GM19467 (cell line): ENCODE measurements at regions not wholly inside any gene's neighbourhood (a gene's known extent, or its start where the extent isn't known, plus 50 kb on each side); places are given as distances from the start of the nearest gene placed in this dataset.

Experiments
- ATAC-seq: cut with Tn5 transposase; IDR thresholded peaks from one replicate; pipeline ENCODE4 v1.9.1; 2021; ENCODE audit warnings: mild to moderate bottlenecking, moderate library complexity; ENCODE audit not compliant: unreplicated experiment

- no peak for ATAC-seq
Observed at GRCh38 chr1:199665371-199665770, 362.1 kb upstream of the NR5A2 start.

GRCh38 chr1:199667089-199667488 lies 360.4 kb upstream of the NR5A2 start:
- ATAC-seq = no peak

- no peak for ATAC-seq
Observed at GRCh38 chr1:199669916-199670315, 357.6 kb upstream of the NR5A2 start.

GRCh38 chr1:199671684-199672083 lies 355.8 kb upstream of the NR5A2 start:
- ATAC-seq = no peak

GRCh38 chr1:199675937-199676336 lies 351.6 kb upstream of the NR5A2 start:
- ATAC-seq = no peak

- ATAC-seq = no peak
Observed at GRCh38 chr1:199678771-199679170, 348.7 kb upstream of the NR5A2 start.

GRCh38 chr1:199682081-199682480 lies 345.4 kb upstream of the NR5A2 start:
- ATAC-seq = no peak

GRCh38 chr1:199684686-199685273 lies 342.7 kb upstream of the NR5A2 start:
- peak; percentile 75 for ATAC-seq

- no peak for ATAC-seq
Observed at GRCh38 chr1:199685369-199685768, 342.1 kb upstream of the NR5A2 start.

GRCh38 chr1:199687321-199687720 lies 340.2 kb upstream of the NR5A2 start:
- no peak for ATAC-seq

GRCh38 chr1:199688133-199688676 lies 339.3 kb upstream of the NR5A2 start:
- no peak for ATAC-seq

- ATAC-seq = no peak
Observed at GRCh38 chr1:199688774-199689173, 338.7 kb upstream of the NR5A2 start.

GRCh38 chr1:199690496-199690895 lies 337.0 kb upstream of the NR5A2 start:
- no peak for ATAC-seq

- no peak for ATAC-seq
Observed at GRCh38 chr1:199691540-199691939, 336.0 kb upstream of the NR5A2 start.

- ATAC-seq = no peak
Observed at GRCh38 chr1:199693724-199694123, 333.8 kb upstream of the NR5A2 start.

GRCh38 chr1:199696225-199696624 lies 331.3 kb upstream of the NR5A2 start:
- ATAC-seq = no peak

- ATAC-seq = no peak
Observed at GRCh38 chr1:199698222-199698621, 329.3 kb upstream of the NR5A2 start.

- ATAC-seq = no peak
Observed at GRCh38 chr1:199700551-199700950, 327.0 kb upstream of the NR5A2 start.

GRCh38 chr1:199701726-199702125 lies 325.8 kb upstream of the NR5A2 start:
- ATAC-seq = no peak

- no peak for ATAC-seq
Observed at GRCh38 chr1:199704231-199704630, 323.3 kb upstream of the NR5A2 start.

GRCh38 chr1:199705825-199706224 lies 321.7 kb upstream of the NR5A2 start:
- ATAC-seq = no peak

- ATAC-seq = no peak
Observed at GRCh38 chr1:199706826-199707606, 320.5 kb upstream of the NR5A2 start.
